ENCODE measurements at regions not wholly inside any gene's neighbourhood (a gene's known extent, or its start where the extent isn't known, plus 50 kb on each side); places are given as distances from the start of the nearest gene placed in this dataset.

DNA sequence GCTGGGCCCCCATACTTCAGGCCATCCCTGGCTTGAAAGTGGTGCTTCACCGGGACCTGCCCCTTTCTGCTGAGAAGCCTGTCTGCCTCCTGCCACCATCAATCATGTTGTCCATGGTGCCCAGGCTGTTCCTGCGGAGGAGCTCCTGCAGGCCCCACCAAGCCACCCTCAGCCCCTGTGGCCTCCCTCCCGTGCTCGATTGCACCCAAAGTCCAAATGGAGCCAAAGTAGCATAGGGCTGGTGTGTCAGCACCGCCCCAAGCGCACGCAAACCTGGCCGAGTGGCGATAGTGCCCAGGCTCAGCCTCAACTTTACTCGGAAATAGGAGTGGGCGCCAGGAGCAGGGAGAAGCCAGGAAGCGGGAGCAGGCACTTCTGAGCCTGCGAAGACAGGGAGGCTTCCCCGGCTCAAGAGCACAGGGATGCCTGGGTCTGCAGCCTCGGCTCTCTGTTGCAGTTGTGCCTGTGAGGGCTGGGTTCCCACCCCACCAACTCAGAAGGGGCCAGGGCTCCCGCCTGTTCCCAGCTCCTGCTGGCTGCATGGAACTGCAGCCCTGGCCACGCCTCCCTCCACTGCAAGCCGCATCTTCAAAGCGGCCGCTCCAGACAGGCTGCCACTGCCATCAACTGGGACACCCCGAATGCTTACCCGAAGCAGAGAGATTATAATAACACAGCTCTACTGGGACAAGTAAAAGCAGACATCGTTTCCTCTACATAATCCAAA is 203.0 kb downstream of the ARRDC4 start:
- no peaks in the 10 kb centered on the region for H3K9me3 ChIP-seq (ENCODE audit: insufficient read depth, low read depth, low read length)
- H3K36me3 ChIP-seq (ENCODE audit: insufficient read depth, low read length) = no peaks in the 10 kb centered on the region
- H3K27ac ChIP-seq (ENCODE audit: low read depth, low read length) = no peak overlapping the region
- Mint-ChIP-seq H3K4me3 (ENCODE audit: unreplicated experiment) (no peak overlapping the region), H3K27ac (ENCODE audit: unreplicated experiment) (no peak overlapping the region), H3K27me3 (ENCODE audit: low read depth, unreplicated experiment) (peaks cover 3% of the 10 kb centered on the region), H3K4me1 (ENCODE audit: low read depth, unreplicated experiment) (no peaks in the 10 kb centered on the region), H3K36me3 (ENCODE audit: low read depth, unreplicated experiment) (no peaks in the 10 kb centered on the region), H3K9me3 (ENCODE audit: unreplicated experiment) (no peaks in the 10 kb centered on the region)
- H3K4me1 ChIP-seq (ENCODE audit: insufficient read depth, low read length) = no peaks in the 10 kb centered on the region
- H4K20me1 ChIP-seq (ENCODE audit: insufficient read depth, low read length) = no peaks in the 10 kb centered on the region
- H3K27me3 ChIP-seq (ENCODE audit: insufficient read depth, low read length) = no peaks in the 10 kb centered on the region
- no peak for FAIRE-seq
- DNase-seq (ENCODE audit: low read depth) = no peak
- TF ChIP-seq CTCF (IDR thresholded peaks at IDR 0.05; ENCODE audit: insufficient read depth, low read depth, low read length) (no peak), EZH2 (IDR thresholded peaks at IDR 0.05; ENCODE audit: insufficient read depth, low read length) (no peak)
- no peak overlapping the region for H3K9ac ChIP-seq (ENCODE audit: low read length)
- no peak overlapping the region for H3K4me2 ChIP-seq (ENCODE audit: low read length)
- H3K79me2 ChIP-seq (ENCODE audit: insufficient read depth, low read length) = no peaks in the 10 kb centered on the region
- no peak overlapping the region for H2AFZ ChIP-seq (ENCODE audit: low read depth, low read length)
- H3K4me3 ChIP-seq (ENCODE audit: insufficient read depth, low read depth, low read length) = no peak overlapping the region

GRCh38 chr15:98164571-98164970 is 204.1 kb downstream of the ARRDC4 start:
- Histone ChIP-seq H3K4me2 (ENCODE audit: low read length) (no peak overlapping the region), H2AFZ (ENCODE audit: low read depth, low read length) (no peak overlapping the region), H4K20me1 (ENCODE audit: insufficient read depth, low read length) (no peaks in the 10 kb centered on the region), H3K27ac (ENCODE audit: low read depth, low read length) (no peak overlapping the region), H3K79me2 (ENCODE audit: insufficient read depth, low read length) (no peaks in the 10 kb centered on the region), H3K36me3 (ENCODE audit: insufficient read depth, low read length) (no peaks in the 10 kb centered on the region), H3K9ac (ENCODE audit: low read length) (no peak overlapping the region), H3K4me1 (ENCODE audit: insufficient read depth, low read length) (no peaks in the 10 kb centered on the region), H3K4me3 (ENCODE audit: insufficient read depth, low read depth, low read length) (no peak overlapping the region), H3K9me3 (ENCODE audit: insufficient read depth, low read depth, low read length) (no peaks in the 10 kb centered on the region), H3K27me3 (ENCODE audit: insufficient read depth, low read length) (no peaks in the 10 kb centered on the region)
- DNase-seq (ENCODE audit: low read depth) = no peak
- FAIRE-seq = no peak
- Mint-ChIP-seq H3K4me1 (ENCODE audit: low read depth, unreplicated experiment) (no peaks in the 10 kb centered on the region), H3K4me3 (ENCODE audit: unreplicated experiment) (no peak overlapping the region), H3K36me3 (ENCODE audit: low read depth, unreplicated experiment) (no peaks in the 10 kb centered on the region), H3K27me3 (ENCODE audit: low read depth, unreplicated experiment) (peaks cover 2% of the 10 kb centered on the region), H3K27ac (ENCODE audit: unreplicated experiment) (no peak overlapping the region), H3K9me3 (ENCODE audit: unreplicated experiment) (no peaks in the 10 kb centered on the region)
- no peak for TF ChIP-seq CTCF (IDR thresholded peaks at IDR 0.05; ENCODE audit: insufficient read depth, low read depth, low read length)
- TF ChIP-seq EZH2 (IDR thresholded peaks at IDR 0.05; ENCODE audit: insufficient read depth, low read length) = no peak

GRCh38 chr15:98164986-98165385 is 204.5 kb downstream of the ARRDC4 start:
- Histone ChIP-seq H2AFZ (ENCODE audit: low read depth, low read length) (no peak overlapping the region), H3K9ac (ENCODE audit: low read length) (no peak overlapping the region), H4K20me1 (ENCODE audit: insufficient read depth, low read length) (no peaks in the 10 kb centered on the region), H3K9me3 (ENCODE audit: insufficient read depth, low read depth, low read length) (no peaks in the 10 kb centered on the region), H3K4me3 (ENCODE audit: insufficient read depth, low read depth, low read length) (no peak overlapping the region), H3K27me3 (ENCODE audit: insufficient read depth, low read length) (no peaks in the 10 kb centered on the region), H3K27ac (ENCODE audit: low read depth, low read length) (no peak overlapping the region), H3K36me3 (ENCODE audit: insufficient read depth, low read length) (no peaks in the 10 kb centered on the region), H3K79me2 (ENCODE audit: insufficient read depth, low read length) (no peaks in the 10 kb centered on the region), H3K4me1 (ENCODE audit: insufficient read depth, low read length) (no peaks in the 10 kb centered on the region), H3K4me2 (ENCODE audit: low read length) (no peak overlapping the region)
- H3K27me3 Mint-ChIP-seq (ENCODE audit: low read depth, unreplicated experiment) = peaks cover 2% of the 10 kb centered on the region
- H3K36me3 Mint-ChIP-seq (ENCODE audit: low read depth, unreplicated experiment) = no peaks in the 10 kb centered on the region
- DNase-seq (ENCODE audit: low read depth) (no peak), FAIRE-seq (no peak)
- H3K4me1 Mint-ChIP-seq (ENCODE audit: low read depth, unreplicated experiment) = no peaks in the 10 kb centered on the region
- H3K4me3 Mint-ChIP-seq (ENCODE audit: unreplicated experiment) = no peak overlapping the region
- H3K9me3 Mint-ChIP-seq (ENCODE audit: unreplicated experiment) = no peaks in the 10 kb centered on the region
- no peak overlapping the region for H3K27ac Mint-ChIP-seq (ENCODE audit: unreplicated experiment)
- TF ChIP-seq EZH2 (IDR thresholded peaks at IDR 0.05; ENCODE audit: insufficient read depth, low read length) = no peak
- no peak for TF ChIP-seq CTCF (IDR thresholded peaks at IDR 0.05; ENCODE audit: insufficient read depth, low read depth, low read length)
